ENCODE measurements at regions not wholly inside any gene's neighbourhood (a gene's known extent, or its start where the extent isn't known, plus 50 kb on each side); places are given as distances from the start of the nearest gene placed in this dataset.

- no peak overlapping the region for H3K27ac ChIP-seq (ENCODE audit: poor library complexity, severe bottlenecking)
- ATAC-seq (ENCODE audit: low read depth) (no peak), DNase-seq (ENCODE audit: low spot score) (no peak)
- TF ChIP-seq, protein P1, sequence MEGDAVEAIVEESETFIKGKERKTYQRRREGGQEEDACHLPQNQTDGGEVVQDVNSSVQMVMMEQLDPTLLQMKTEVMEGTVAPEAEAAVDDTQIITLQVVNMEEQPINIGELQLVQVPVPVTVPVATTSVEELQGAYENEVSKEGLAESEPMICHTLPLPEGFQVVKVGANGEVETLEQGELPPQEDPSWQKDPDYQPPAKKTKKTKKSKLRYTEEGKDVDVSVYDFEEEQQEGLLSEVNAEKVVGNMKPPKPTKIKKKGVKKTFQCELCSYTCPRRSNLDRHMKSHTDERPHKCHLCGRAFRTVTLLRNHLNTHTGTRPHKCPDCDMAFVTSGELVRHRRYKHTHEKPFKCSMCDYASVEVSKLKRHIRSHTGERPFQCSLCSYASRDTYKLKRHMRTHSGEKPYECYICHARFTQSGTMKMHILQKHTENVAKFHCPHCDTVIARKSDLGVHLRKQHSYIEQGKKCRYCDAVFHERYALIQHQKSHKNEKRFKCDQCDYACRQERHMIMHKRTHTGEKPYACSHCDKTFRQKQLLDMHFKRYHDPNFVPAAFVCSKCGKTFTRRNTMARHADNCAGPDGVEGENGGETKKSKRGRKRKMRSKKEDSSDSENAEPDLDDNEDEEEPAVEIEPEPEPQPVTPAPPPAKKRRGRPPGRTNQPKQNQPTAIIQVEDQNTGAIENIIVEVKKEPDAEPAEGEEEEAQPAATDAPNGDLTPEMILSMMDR (IDR thresholded peaks at IDR 0.05; ENCODE audit: poor library complexity, severe bottlenecking): no peak
- H3K27me3 ChIP-seq (ENCODE audit: insufficient read depth, poor library complexity, severe bottlenecking): no peaks in the 10 kb centered on the region
- no peaks in the 10 kb centered on the region for H3K9me3 ChIP-seq (ENCODE audit: severe bottlenecking)
- H3K36me3 ChIP-seq (ENCODE audit: low read depth): no peaks in the 10 kb centered on the region
- no peaks in the 10 kb centered on the region for H3K4me1 ChIP-seq (ENCODE audit: insufficient read depth, poor library complexity, severe bottlenecking)
- no peak overlapping the region for H3K4me3 ChIP-seq (ENCODE audit: severe bottlenecking)
Measured at GRCh38 chr10:15448598-15448997, 77.5 kb upstream of the FAM171A1 start.

DNA sequence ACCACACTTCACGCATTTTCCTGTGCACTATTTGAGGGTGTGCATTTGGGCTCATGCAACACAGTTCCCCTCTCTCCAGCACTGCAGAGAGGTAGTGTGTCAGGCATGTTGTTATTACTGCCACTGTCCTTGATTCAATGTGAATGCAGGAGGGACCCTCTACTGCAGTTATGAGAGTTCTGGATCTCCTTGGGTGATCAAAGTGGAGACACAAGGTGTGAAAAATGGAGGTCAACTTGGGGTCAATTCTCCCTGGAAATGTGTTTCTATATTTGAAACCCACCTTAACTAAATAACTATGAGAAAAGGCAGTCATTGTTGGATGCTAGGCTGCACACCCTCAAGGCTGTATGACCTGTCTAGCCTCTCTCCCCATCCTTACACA, 73.9 kb upstream of the FAM171A1 start:
- no peak for ATAC-seq (ENCODE audit: low read depth)
- Histone ChIP-seq H3K36me3 (ENCODE audit: low read depth) (no peaks in the 10 kb centered on the region), H3K27ac (ENCODE audit: poor library complexity, severe bottlenecking) (no peak overlapping the region), H3K4me1 (ENCODE audit: insufficient read depth, poor library complexity, severe bottlenecking) (no peaks in the 10 kb centered on the region), H3K27me3 (ENCODE audit: insufficient read depth, poor library complexity, severe bottlenecking) (no peaks in the 10 kb centered on the region), H3K4me3 (ENCODE audit: severe bottlenecking) (no peak overlapping the region), H3K9me3 (ENCODE audit: severe bottlenecking) (no peaks in the 10 kb centered on the region)
- DNase-seq (ENCODE audit: low spot score): no peak
- TF ChIP-seq, protein P1 (IDR thresholded peaks at IDR 0.05; ENCODE audit: poor library complexity, severe bottlenecking): no peak

GRCh38 chr10:15444105-15445005, 73.3 kb upstream of the FAM171A1 start:
- H3K9me3 ChIP-seq (ENCODE audit: severe bottlenecking): no peaks in the 10 kb centered on the region
- no peak overlapping the region for H3K27ac ChIP-seq (ENCODE audit: poor library complexity, severe bottlenecking)
- DNase-seq (ENCODE audit: low spot score): no peak
- TF ChIP-seq, protein P1 (IDR thresholded peaks at IDR 0.05; ENCODE audit: poor library complexity, severe bottlenecking): no peak
- no peaks in the 10 kb centered on the region for H3K4me1 ChIP-seq (ENCODE audit: insufficient read depth, poor library complexity, severe bottlenecking)
- H3K4me3 ChIP-seq (ENCODE audit: severe bottlenecking): no peak overlapping the region
- no peaks in the 10 kb centered on the region for H3K36me3 ChIP-seq (ENCODE audit: low read depth)
- no peak for ATAC-seq (ENCODE audit: low read depth)
- no peaks in the 10 kb centered on the region for H3K27me3 ChIP-seq (ENCODE audit: insufficient read depth, poor library complexity, severe bottlenecking)

DNA sequence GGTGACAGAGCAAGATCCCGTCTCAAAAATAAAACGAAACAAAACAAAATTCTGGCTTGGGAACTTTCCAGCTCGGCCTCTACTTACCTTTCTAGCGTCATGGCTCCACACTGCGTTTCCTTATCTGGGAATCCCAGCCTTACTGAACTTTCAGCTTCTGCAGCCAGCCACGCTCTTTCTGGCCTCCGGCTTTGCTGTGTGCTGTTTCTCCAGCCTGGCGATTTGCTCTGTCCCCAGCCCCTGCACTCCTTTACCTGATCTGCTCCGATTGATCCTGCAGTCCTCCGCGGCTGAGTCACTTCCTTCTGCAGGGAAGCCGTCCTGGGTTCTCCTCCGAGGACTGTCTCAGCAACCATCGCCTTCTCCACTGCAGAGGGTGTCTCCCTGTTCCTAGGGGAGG, 71.0 kb upstream of the FAM171A1 start:
- Histone ChIP-seq H3K27me3 (ENCODE audit: insufficient read depth, poor library complexity, severe bottlenecking) (no peaks in the 10 kb centered on the region), H3K4me1 (ENCODE audit: insufficient read depth, poor library complexity, severe bottlenecking) (no peaks in the 10 kb centered on the region), H3K36me3 (ENCODE audit: low read depth) (no peaks in the 10 kb centered on the region), H3K27ac (ENCODE audit: poor library complexity, severe bottlenecking) (no peak overlapping the region), H3K9me3 (ENCODE audit: severe bottlenecking) (no peaks in the 10 kb centered on the region), H3K4me3 (ENCODE audit: severe bottlenecking) (no peak overlapping the region)
- TF ChIP-seq, protein P1 (IDR thresholded peaks at IDR 0.05; ENCODE audit: poor library complexity, severe bottlenecking): no peak
- ATAC-seq (ENCODE audit: low read depth) (no peak), DNase-seq (ENCODE audit: low spot score) (no peak)

- H3K4me1 ChIP-seq (ENCODE audit: insufficient read depth, poor library complexity, severe bottlenecking): no peaks in the 10 kb centered on the region
- no peaks in the 10 kb centered on the region for H3K9me3 ChIP-seq (ENCODE audit: severe bottlenecking)
- no peak overlapping the region for H3K4me3 ChIP-seq (ENCODE audit: severe bottlenecking)
- no peaks in the 10 kb centered on the region for H3K27me3 ChIP-seq (ENCODE audit: insufficient read depth, poor library complexity, severe bottlenecking)
- TF ChIP-seq, protein P1 (IDR thresholded peaks at IDR 0.05; ENCODE audit: poor library complexity, severe bottlenecking): no peak
- DNase-seq (ENCODE audit: low spot score) (no peak), ATAC-seq (ENCODE audit: low read depth) (no peak)
- no peaks in the 10 kb centered on the region for H3K36me3 ChIP-seq (ENCODE audit: low read depth)
- H3K27ac ChIP-seq (ENCODE audit: poor library complexity, severe bottlenecking): no peak overlapping the region
Measured at GRCh38 chr10:15440204-15440711, 69.2 kb upstream of the FAM171A1 start.

All from RWPE2 (cell line).